Stomach (tissue), 8 donors: ENCODE measurements at regions not wholly inside any gene's neighbourhood (a gene's known extent, or its start where the extent isn't known, plus 50 kb on each side); places are given as distances from the start of the nearest gene placed in this dataset.

ENCODE experiments used
- DNase-seq, 2 donors: peaks; one replicate each; pipeline versions ENCODE4 v3.0.0 to v3.0.0-alpha.2; 2013 to 2019
- H3K27ac ChIP-seq, 5 donors: fragments of 200-600 bp in 4 of 5; sonication (generic) in 4 of 5; one replicate each; pipeline ENCODE4 v1.5.1; 2013 to 2019; ENCODE audit warnings: mild to moderate bottlenecking in 1 of 5, moderate library complexity in 1 of 5
- H3K27me3 ChIP-seq, 3 donors: fragments of 200-600 bp; sonication (generic); one replicate each; pipeline ENCODE4 v1.5.1; 2017 to 2019; ENCODE audit warnings: mixed run types in 1 of 3
- H3K36me3 ChIP-seq, 4 donors: fragments of 200-600 bp; sonication (generic); 1 replicate in 3 of 4; 2 replicates in 1 of 4; pipeline ENCODE4 v1.5.1; 2016 to 2019
- H3K4me1 ChIP-seq, 4 donors: fragments of 200-600 bp; sonication (generic); one replicate each; pipeline ENCODE4 v1.5.1; 2016 to 2019
- H3K4me3 ChIP-seq, 4 donors: fragments of 200-600 bp; sonication (generic) in 3 of 4; one replicate each; pipeline ENCODE4 v1.5.1; 2016 to 2019; ENCODE audit warnings: mild to moderate bottlenecking in 1 of 4
- H3K9me3 ChIP-seq, 4 donors: fragments of 200-600 bp; sonication (generic); one replicate each; pipeline ENCODE4 v1.5.1; 2016 to 2019
- CTCF ChIP-seq, 7 experiments: fragments of 450-650 bp in 4 of 7; fragments of 200-600 bp in 3 of 7; sonication (generic) in 3 of 7; IDR thresholded peaks; one replicate each; pipeline ENCODE4 v1.5.1; 2016 to 2019; ENCODE audit warnings: antibody characterized with exemption in 7 of 7, control low read depth in 2 of 7, mild to moderate bottlenecking in 1 of 7
- EP300 ChIP-seq: sonication (generic); formaldehyde crosslinking; IDR thresholded peaks from one replicate; pipeline ENCODE4 v1.6.1; 2017; ENCODE audit warnings: antibody characterized with exemption
- POLR2A ChIP-seq, 4 donors: fragments of 450-650 bp; IDR thresholded peaks; one replicate each; pipeline ENCODE4 v1.6.1; 2016; ENCODE audit warnings: antibody characterized with exemption in 4 of 4, control low read depth in 2 of 4, mild to moderate bottlenecking in 1 of 4, moderate library complexity in 1 of 4
- POLR2AphosphoS5 ChIP-seq, 3 donors: sonication (generic); formaldehyde crosslinking; IDR thresholded peaks; one replicate each; pipeline ENCODE4 v1.6.1; 2016; ENCODE audit warnings: antibody characterized with exemption in 3 of 3
- WGBS, 5 donors: extraction: QIAGEN DNeasy Blood & Tissue Kit in 3 of 5; methylation state at CpG; one replicate each; pipeline versions ENCODE4 v1.1.5 to v1.1.7; 2013 to 2018; 5-methylcytosine and 5-hydroxymethylcytosine counted together
- intact Hi-C: fragments of 100-400 bp; cut with DNase I; formaldehyde crosslinking; loops from one replicate; pipeline ENCODE4 v1.15.1; 2023; ENCODE audit warnings: low total_unique reads
- donor health status: healthy with polysubstance abuse.
- donor health status: Bipolar disorder and iron deficiency.
- donor health status: healthy.

- H3K27me3 ChIP-seq: no peaks in the 10 kb centered on the region
- H3K4me3 ChIP-seq: no peak overlapping the region
- H3K4me1 ChIP-seq: peaks cover 0 to 32% (median 8%) of the 10 kb centered on the region in 4 donors
- 86 to 100% (median 95%) methylated on average over 1 of the region's 1 CpG for WGBS, 5 donors
- no peak for DNase-seq
- H3K9me3 ChIP-seq: no peaks in the 10 kb centered on the region
- TF ChIP-seq CTCF (IDR thresholded peaks at IDR 0.05) (no peak), EP300 (no peak), POLR2AphosphoS5 (IDR thresholded peaks at IDR 0.05) (no peak), POLR2A (IDR thresholded peaks at IDR 0.05) (no peak)
- H3K36me3 ChIP-seq: no peaks in the 10 kb centered on the region
- H3K27ac ChIP-seq: peak overlapping the region in 2 of 5 donors; percentile 65 to 76
- intact Hi-C loops: no loop called here
Observed at GRCh38 chr10:88156341-88156740, 292.9 kb downstream of the PTEN start.

GRCh38 chr10:88157981-88158465 lies 294.6 kb downstream of the PTEN start:
- peak overlapping the region in 4 of 5 donors; percentile 25 to 76 (median 64) for H3K27ac ChIP-seq
- no peaks in the 10 kb centered on the region for H3K27me3 ChIP-seq
- TF ChIP-seq EP300: no peak
- TF ChIP-seq POLR2A (IDR thresholded peaks at IDR 0.05): no peak
- TF ChIP-seq CTCF (IDR thresholded peaks at IDR 0.05): no peak
- no peak for TF ChIP-seq POLR2AphosphoS5 (IDR thresholded peaks at IDR 0.05)
- no peaks in the 10 kb centered on the region for H3K36me3 ChIP-seq
- H3K4me3 ChIP-seq: no peak overlapping the region
- WGBS, 5 donors: 34 to 63% (median 44%) methylated on average over 2 of the region's 2 CpGs
- no peaks in the 10 kb centered on the region for H3K9me3 ChIP-seq
- intact Hi-C loops: no loop called here
- peaks cover 0 to 27% (median 10%) of the 10 kb centered on the region in 4 donors for H3K4me1 ChIP-seq
- DNase-seq: no peak

DNA sequence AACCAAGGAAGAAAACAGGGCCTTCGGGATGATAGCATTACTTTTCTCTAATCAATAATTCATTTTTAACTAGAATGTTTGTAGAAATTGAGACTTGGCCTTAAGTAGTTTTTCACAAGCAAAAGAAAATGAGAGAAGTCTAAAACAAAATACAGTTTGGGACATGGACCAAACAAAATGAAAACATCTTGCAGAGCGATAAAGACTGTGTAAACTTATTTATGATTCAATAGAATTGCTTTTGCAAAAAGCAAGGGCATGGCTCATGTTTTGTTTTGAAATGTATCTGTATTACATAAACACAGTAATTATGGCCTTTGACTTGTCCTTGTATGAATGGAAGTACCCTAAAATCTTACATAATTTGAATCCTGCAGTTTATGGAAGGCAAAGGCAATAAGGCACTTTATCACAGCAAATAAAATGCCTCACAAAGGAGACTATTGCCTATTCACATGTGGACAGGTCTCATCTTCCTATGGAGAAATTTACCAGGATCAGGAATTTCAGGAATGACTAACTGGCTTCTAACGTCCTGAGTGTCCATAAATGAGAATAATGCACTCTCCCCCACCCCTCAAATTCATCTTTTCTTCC lies 295.2 kb downstream of the PTEN start:
- Histone ChIP-seq H3K4me1 (peaks cover 0 to 27% (median 10%) of the 10 kb centered on the region in 4 donors), H3K27ac (peak overlapping the region in 4 of 5 donors; percentile 21 to 76 (median 64)), H3K27me3 (no peaks in the 10 kb centered on the region), H3K4me3 (no peak overlapping the region), H3K9me3 (no peaks in the 10 kb centered on the region), H3K36me3 (no peaks in the 10 kb centered on the region)
- 57 to 68% (median 66%) methylated on average over 3 of the region's 3 CpGs for WGBS, 5 donors
- TF ChIP-seq POLR2A (IDR thresholded peaks at IDR 0.05) (no peak), EP300 (no peak), POLR2AphosphoS5 (IDR thresholded peaks at IDR 0.05) (no peak), CTCF (IDR thresholded peaks at IDR 0.05) (no peak)
- no peak for DNase-seq
- intact Hi-C loops: no loop called here

DNA sequence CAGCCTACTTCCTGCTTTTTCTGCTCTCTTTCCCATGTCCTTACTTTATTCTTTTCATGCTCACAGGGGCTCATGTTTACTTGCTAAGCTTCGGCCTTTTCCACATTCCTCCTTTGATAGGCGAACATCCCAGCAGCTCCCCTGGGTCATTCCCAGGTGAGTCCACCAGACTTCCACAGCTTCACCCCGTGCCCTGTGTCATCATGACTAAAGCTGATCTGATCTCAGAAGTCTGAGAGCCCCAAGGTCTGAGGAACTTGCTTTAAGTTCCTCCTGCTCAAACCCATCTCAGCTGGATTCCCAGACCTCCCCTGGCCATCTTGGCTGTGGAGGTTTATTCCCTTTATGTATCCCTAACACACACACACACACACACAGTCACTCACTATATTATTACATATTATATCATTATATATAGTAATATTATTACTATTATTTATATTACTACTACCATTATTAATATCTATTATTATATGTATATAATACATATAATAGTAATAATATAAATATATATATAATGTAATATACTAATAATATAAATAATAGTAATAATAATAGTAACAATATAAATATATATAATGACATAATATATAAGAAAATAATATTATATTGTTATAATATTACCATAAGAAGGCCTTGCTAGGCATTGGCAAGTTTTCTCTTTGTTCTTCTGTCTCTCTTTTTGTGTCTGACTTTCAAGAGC lies 295.9 kb downstream of the PTEN start:
- Histone ChIP-seq H3K36me3 (no peaks in the 10 kb centered on the region), H3K4me1 (peaks cover 0 to 27% (median 10%) of the 10 kb centered on the region in 4 donors), H3K4me3 (no peak overlapping the region), H3K27me3 (no peaks in the 10 kb centered on the region), H3K9me3 (no peaks in the 10 kb centered on the region), H3K27ac (peak overlapping the region in 4 of 5 donors; percentile 21 to 76 (median 64))
- DNase-seq: no peak
- TF ChIP-seq POLR2AphosphoS5 (IDR thresholded peaks at IDR 0.05) (no peak), POLR2A (IDR thresholded peaks at IDR 0.05) (no peak)
- WGBS, 5 donors: 42 to 54% (median 48%) methylated on average over 3 of the region's 3 CpGs
- intact Hi-C loops: no loop called here

DNA sequence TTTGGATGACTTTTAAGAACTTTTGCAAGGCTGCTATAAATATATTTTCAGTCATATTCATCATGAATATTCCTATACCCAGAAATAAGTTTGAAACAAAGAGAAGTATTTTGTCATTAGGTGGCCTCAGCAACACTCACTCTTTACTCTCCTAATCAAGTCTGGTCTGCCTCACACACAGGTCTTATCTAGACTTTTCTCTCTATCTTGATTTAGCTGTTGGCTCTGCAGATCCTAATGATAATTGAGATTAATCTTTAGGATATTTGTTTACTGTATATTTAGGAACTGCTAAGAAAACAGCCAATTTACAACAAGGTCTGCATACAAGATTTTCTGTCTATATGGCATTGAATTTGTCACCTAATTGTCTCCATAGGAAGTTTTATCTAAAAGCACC lies 297.6 kb downstream of the PTEN start:
- H3K4me1 ChIP-seq: peaks cover 0 to 27% (median 10%) of the 10 kb centered on the region in 4 donors
- TF ChIP-seq POLR2A (IDR thresholded peaks at IDR 0.05) (no peak), CTCF (IDR thresholded peaks at IDR 0.05) (no peak), EP300 (no peak), POLR2AphosphoS5 (IDR thresholded peaks at IDR 0.05) (no peak)
- DNase-seq: no peak
- intact Hi-C loops: no loop called here
- no peaks in the 10 kb centered on the region for H3K9me3 ChIP-seq
- H3K36me3 ChIP-seq: no peaks in the 10 kb centered on the region
- H3K27ac ChIP-seq: no peak overlapping the region
- no peak overlapping the region for H3K4me3 ChIP-seq
- no peaks in the 10 kb centered on the region for H3K27me3 ChIP-seq
